ENCODE measurements at regions not wholly inside any gene's neighbourhood (a gene's known extent, or its start where the extent isn't known, plus 50 kb on each side); places are given as distances from the start of the nearest gene placed in this dataset.
A peak's percentile ranks its signal among the peaks of the same experiment; 100 is the strongest.
"Not testable (repeated sequence)": the region's sequence is repeated elsewhere in the genome, so short reads cannot be mapped to it uniquely, and the experiment has no call there.

DNA sequence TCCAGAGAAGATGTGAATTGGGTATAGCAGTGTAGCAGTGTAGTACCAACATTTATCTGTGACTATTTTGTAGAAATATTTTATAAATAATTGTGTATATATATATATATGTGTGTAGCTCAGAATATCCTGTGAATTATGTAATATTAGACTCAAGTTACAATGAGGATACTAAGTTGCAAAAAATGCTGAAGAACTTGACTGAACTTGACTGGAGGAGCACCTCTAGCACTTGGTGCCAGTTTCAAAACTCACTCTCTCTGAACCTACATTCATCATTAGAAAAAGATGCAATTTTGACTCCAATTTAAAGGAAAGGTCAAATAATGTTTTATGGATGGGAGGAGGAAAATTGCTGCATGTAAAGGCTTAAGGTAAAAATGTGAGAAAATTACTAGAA lies 285.7 kb upstream of the LMO3 start:
- DNase-seq (ENCODE audit: low read depth in 4 of 4, low spot score in 3 of 4), result no peak

DNA sequence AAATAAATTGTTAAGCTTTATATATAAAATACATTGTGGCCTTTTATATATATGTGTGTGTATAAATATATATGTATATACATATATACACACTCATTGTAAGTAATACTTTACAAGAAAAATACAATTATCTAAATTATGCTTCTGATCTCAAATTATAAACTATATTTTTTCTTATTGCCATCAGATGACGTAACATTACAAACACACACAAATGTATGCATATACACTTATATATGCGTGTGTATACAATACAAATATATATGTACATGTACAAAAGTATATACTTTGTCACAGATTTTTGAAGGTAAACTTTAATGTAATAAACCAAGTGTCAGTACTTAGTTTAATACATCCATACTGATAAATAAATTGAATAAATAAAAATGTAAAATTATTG lies 278.9 kb upstream of the LMO3 start:
- no peak for DNase-seq (ENCODE audit: low read depth in 4 of 4, low spot score in 3 of 4)

DNA sequence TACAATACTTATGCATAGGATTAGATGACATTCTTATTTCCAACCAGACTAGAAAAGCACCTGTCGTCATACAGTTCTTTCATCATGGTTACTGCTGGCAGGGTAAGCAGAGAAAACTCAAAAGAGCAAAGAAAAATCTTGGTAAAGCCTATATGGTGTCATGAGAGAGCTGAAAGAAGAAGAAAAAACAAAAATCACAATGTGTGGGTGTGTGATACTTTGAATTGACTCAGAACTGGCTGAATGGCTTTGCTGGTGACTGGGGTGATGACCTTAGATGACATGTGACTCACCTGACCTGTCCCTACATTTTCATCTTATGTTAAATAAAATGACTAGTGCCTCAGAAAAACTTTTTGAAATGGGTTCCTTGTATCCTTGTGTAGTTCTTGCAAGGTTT lies 278.1 kb upstream of the LMO3 start:
- DNase-seq (ENCODE audit: low read depth in 4 of 4, low spot score in 3 of 4), result no peak

DNA sequence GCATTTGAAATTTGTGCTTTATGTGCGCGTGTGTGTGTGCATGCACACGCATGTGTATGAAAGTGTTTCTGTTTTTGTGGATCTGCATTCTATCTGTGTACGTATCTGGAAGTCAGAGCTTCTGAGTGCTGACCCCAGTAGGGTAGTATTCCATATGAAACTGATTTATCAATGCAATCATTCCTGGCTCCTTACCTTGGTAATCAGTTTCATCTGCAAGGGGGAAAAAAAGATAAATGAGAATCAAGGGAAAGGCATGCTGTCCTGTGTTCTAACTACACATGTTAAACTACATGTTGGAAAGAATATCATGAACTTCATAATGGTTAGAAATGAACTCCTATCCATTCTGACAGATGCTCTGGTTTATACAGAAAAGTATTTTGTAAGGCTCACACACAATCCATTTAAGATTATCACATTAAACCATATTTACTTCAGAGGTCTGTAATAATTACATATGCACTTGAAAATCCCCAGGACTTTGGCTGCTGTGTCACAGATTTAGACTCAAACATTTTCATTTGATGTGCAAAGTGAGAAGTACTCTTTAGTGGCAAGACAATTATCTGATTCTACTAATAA lies 276.1 kb upstream of the LMO3 start:
- no peak for DNase-seq (ENCODE audit: low read depth in 4 of 4, low spot score in 3 of 4)

DNA sequence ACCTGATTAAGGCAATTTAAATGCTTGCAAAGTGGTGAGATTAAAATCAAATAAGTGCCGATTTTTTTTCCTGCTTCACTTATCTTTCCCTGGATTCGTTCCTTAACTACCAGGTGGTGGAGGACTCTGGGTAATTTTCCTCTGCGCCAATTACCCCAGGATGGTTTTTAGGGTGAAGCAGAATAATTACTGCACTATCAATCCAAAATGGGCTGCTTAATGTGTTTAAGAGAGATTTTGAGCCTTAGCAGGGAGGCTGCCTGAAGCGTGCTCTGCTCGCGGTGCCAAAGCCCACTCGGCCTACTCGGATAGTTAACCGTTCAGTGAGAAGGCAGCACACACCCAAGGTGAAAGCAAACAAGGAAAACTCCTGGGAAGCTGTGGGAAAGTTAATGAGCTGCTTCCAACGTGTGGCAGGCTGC lies 274.9 kb upstream of the LMO3 start:
- DNase-seq (ENCODE audit: low read depth in 4 of 4, low spot score in 3 of 4), result peak in 1 of 4 donors; percentile 19

DNA sequence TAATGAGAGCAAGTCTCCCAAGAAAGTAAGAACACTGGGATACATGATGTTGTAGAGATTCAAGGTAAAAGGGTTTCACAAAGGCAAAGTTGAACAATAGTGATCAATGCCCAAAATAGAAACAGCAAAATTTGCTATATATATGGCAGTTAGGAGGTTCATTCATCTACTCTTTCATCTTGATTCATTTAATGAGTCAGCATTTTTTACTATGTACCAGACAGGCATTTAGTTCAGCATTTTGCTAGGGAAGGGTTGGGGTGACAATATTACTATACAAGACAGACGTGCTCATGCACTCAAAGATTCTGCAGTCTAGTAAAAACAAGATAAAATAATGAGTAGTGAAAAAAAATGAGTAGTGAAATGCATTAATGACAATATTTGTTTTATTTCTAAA lies 264.9 kb upstream of the LMO3 start:
- no peak for DNase-seq (ENCODE audit: low read depth in 4 of 4, low spot score in 3 of 4)

DNA sequence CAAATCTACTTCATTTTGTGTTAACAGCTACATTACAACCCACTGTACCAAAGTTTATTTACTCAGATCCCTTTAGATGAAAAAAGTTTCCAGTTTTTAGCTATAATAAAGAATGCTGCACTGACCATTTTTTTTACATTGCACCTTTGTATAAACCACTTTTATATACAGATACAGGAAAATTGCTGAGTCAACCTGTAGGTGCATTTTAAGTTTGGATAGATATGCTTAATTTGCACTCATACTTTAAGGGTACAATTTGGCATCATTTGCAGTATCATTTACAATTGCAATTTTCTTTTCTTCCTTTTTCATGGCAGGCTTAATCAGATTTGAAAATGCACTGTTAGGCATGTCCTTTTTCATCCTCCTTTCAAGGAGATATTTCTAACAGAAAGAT lies 257.8 kb upstream of the LMO3 start:
- no peak for DNase-seq (ENCODE audit: low read depth in 4 of 4, low spot score in 3 of 4)

DNA sequence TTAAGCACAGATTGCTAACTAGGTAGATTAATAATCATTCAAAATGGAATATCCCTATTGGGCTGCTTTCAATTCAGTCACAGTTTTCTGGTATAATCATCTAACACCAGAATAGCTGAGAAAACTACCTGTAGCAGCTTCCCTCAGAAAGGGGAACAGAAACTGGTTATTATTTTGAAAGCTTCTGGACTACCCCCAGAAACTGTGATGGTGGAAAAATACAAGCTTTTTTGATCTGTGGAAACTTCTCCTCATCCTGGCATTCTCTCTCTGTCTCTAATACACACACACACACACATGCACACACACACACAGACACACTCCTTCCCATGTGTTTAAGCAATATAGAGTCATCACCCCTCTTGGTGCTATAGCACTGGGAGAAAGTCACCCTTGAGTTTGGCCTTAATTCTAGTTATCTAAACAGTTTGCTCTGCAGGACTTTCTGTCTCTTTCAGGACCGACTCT lies 251.5 kb upstream of the LMO3 start:
- DNase-seq (ENCODE audit: low read depth in 4 of 4, low spot score in 3 of 4), result no peak

DNA sequence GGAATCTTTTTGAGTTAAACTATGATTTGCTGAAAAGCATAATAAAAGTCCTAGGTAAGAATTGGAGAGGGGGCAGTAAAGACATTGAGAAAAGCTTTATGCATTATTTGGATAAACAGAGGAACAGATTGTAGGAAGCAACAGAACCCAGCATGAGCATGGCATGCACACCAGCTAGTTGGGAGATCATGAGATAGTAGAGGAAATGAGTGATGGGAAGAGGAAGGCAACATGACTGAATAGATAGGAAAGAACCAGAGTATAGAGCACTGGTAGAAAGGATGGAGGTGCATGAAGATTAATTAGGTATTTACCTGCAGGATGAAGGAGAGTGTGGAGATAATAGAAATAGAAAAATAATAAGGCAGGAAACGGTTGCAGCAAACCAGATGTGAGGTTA lies 248.5 kb upstream of the LMO3 start:
- no peak for DNase-seq (ENCODE audit: low read depth in 4 of 4, low spot score in 3 of 4)

DNA sequence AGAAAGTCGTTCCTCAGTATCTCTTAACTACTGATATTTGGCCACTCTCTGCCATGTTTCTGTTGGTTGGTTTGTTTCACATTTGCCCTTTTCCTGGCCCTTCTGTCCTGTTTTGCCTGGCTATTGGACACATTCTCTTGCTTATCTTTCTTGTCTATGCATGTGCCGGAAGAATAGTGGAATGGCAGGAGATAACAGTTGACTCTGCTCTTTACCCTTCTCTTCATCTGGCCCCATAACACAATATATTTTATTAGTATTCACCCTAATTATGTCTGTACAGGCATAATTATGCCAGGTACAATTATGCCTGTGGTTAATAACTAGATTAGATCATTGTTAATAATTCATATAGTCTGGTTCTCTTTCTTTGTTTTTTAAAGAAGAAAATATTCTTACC lies 243.5 kb upstream of the LMO3 start:
- no peak for DNase-seq (ENCODE audit: low read depth in 4 of 4, low spot score in 3 of 4)

DNA sequence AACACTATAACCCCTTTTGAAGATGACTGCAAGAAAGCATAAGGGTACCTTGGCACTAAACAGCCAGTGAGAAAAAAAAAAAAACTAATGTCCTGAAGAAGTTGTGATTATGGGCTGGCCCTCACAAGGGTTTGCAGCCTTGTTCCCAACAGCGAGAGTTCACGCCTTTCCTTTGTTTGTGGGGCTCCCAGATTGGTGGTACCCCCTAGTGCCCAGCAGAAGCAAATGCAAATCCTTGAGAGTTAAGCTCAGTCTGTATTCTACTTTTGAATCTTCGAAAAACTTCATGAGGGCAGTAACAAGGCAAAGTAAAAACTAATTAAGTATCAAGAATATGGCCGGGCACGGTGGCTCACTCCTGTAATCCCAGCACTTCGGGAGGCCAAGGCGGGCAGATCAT lies 238.9 kb upstream of the LMO3 start:
- DNase-seq (ENCODE audit: low read depth in 4 of 4, low spot score in 3 of 4), result no peak

DNA sequence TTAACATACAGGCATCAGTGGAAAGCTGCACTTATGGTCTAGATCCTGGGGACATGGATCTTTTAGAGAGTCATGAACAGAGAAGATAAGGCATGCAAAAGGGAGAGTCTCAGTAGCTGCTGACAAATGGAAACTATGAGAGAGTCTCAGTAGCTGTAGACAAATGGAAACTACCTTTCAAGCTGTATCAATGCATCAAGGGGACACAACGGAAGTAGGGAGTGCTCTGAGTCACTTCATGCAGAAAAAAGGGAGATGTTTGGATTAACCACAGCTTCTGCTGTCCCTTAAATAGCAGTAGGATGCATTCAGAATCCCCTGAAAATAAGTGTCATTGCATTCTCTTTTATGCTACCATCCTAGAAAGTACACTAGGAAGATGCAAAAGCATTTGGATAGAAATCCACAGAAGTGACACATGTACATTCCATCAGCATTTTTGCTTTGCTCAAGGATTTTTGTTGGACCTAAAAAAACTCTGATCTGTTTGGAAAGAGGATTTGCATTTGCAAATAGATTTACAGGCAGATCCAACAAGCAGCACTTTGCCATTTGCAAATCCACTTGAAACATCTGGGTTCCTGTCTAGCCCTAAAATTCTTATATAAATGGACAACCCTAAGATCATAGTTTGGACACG lies 227.5 kb upstream of the LMO3 start:
- DNase-seq (ENCODE audit: low read depth in 4 of 4, low spot score in 3 of 4), result no peak

DNA sequence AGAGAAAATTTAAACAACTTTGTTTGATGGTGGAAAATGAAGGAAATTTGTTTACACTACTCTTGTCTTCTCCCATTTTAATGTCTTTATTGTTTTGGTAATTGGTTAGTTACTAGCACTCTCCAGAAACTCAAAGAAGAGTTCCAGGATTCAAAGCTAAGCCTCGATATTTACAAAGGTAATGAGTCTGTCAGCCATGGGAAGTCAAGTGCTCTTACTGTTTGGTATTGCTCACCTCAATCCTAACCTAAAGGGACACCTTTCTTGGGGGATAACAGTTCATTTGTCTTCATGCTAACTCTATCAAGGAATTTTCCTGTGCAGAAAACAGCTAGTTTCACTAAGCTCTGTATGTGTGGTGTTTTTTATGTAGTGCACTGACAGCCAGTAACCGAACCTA lies 222.9 kb upstream of the LMO3 start:
- DNase-seq (ENCODE audit: low read depth in 4 of 4, low spot score in 3 of 4), result no peak

DNA sequence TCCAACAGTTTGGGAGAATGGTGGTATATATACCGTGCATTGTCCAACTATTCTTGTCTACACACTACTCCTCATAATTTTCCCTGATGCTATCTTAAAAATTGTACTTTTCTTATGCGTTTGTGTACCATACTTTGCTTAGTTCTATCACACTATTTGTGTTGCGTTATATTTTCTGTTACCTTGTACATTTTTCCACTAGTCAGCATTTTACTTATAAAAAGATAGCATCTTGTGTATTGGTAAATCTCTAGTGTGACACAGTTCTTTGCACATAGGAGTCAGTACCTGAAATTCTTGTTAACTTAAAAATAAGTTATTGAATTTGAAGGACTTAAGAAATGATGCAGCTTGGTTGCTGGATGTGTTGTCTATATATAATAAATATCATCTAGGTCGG lies 201.8 kb upstream of the LMO3 start:
- DNase-seq (ENCODE audit: low read depth in 4 of 4, low spot score in 3 of 4), result no peak

DNA sequence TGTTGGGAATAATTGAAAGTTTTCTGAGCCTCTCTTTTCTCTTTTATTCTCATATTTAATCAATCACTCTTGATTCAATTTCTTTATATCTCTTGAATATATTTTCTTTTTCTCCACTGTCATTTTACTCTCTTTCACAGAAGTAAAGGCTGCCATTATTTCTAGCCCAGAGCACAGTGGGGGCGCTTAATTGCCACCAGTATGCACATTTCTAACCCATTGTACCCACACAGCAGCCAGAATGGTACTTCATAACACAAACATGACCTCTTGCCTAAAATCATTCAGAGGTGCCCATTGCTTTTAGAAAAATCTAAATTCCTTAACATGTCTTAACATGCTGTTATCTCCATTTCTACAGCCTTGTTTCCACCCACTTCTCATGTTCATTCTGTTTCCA lies 190.2 kb upstream of the LMO3 start:
- no peak for DNase-seq (ENCODE audit: low read depth in 4 of 4, low spot score in 3 of 4)

DNA sequence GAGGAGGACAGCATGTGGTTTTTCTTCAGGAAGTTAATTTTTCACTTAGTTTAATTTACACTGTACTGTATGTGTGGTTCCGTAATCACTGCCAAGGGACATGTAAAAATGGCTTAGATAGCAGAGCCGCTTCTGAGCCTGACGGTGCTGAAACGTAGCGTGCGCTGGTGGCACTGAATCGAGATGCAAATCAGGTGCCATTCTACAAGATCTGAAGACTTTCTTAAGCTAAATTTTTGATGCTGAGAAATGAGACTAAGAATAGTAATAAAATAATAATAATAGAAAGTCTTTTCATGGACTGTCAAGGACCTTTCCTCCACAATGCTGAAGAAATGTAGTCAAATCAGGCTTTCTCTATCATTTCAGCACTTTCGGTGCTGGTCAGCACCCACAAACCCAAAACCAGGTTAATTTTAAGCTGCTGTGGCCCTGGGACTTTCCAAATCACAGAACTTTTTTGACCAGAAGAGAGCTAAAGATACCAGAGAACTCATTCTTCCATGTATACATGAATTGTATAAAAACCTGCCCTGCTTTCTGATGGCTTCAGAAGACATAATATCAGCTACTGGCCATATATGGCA lies 183.3 kb upstream of the LMO3 start:
- DNase-seq (ENCODE audit: low read depth in 4 of 4, low spot score in 3 of 4), result no peak

DNA sequence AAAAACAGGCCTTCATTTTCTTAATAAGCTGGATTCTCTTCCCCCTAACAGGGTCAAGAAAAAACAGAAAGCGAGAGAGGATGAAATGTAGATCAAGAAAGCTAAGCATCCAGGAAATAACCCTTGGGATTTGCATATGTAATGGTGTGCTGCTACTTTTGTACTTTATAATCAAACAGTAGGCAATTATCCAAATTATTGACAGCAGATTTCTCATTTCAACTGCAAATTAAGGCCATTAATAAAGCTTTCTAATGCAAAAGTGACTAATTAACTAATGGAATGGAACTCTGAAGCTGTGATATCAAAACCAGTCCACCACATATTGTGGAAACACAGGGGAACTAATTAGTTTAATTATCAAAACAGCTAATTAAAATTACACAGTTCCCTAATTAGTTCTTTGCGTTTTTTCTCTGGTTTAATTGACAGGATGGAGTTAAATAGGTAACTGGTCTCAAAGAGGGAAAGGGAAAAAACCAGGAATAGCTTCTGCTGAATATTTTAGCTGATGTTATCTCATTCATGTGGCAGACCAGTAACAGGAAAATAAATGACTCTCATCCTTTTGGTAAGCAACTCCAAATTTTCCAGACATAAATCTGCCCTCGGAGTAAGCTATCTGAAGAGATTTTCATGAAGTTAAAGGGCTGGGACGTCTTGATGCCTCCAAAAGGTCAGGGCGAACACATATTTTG lies 182.7 kb upstream of the LMO3 start:
- no peak for DNase-seq (ENCODE audit: low read depth in 4 of 4, low spot score in 3 of 4)

DNA sequence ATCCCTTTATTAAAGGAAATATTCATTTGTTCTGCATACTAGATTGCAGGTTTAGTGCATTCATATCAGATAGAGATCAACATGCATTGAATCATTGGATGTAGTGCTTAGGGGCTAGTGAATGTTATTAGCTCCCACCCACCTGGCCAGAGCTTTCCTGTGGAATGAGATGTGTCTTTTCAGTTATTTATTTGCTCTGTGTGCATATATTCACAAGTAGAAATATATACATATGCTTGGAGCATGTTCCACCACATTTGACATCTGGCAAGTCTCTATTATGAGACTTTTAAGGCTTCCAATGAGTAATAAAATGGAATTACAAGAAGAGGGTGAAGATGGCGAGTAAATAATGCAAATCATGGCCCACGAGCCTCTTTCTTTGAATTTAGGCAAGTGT lies 180.0 kb upstream of the LMO3 start:
- no peak for DNase-seq (ENCODE audit: low read depth in 4 of 4, low spot score in 3 of 4)

DNA sequence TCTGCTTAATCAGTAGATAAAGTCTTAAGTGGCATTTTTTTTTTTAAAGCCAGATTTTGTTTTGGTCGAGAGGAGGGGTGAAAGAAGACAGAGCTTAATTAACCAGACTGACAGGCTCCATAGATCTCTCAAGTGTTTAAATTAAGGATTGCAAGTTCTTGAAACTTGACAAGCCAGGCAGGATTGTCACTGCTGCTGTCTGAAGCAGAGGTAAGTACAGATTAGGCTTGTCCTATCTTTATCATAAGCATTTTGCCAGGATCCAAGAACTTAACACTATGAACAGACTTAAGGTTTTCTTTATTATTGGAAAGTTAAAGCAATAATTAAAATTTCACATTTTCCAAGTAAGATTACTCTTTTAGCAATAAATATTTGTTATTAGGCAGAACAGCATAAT lies 179.6 kb upstream of the LMO3 start:
- DNase-seq (ENCODE audit: low read depth in 4 of 4, low spot score in 3 of 4), result no peak

DNA sequence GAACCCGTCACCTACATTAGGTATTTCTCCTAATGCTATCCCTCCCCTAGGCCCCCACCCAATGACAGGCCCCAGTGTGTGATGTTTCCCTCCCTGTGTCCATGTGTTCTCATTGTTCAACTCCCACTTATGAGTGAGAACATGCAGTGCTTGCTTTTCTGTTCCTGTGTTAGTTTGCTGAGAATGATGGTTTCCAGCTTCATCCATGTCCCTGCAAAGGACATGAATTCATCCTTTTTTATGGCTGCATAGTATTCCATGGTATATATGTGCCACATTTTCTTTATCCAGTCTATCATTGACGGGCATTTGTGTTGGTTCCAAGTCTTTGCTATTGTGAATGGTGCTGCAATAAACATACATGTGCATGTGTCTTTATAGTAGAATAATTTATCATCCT lies 163.2 kb upstream of the LMO3 start:
- not testable (repeated sequence) for DNase-seq (ENCODE audit: low read depth in 4 of 4, low spot score in 3 of 4)

DNA sequence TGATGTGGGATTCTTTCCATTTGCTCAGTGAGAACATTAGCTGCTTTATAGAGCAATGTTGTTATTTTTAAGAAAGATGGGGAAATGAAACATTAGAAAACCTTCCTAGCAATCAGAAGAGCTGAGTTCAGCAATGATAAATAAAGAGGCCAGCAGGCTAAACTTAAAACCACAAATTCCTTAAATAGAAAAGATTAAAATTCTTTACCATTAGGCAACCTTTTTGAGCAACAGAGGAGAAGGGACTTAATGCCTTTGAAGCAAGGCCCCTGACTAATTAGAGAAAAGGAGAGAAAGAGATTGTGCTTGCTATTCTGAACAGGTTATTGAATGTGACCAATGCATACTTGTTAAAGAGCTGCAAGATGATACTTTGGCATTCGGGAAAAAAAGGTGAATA lies 160.8 kb upstream of the LMO3 start:
- DNase-seq (ENCODE audit: low read depth in 4 of 4, low spot score in 3 of 4), result no peak

DNA sequence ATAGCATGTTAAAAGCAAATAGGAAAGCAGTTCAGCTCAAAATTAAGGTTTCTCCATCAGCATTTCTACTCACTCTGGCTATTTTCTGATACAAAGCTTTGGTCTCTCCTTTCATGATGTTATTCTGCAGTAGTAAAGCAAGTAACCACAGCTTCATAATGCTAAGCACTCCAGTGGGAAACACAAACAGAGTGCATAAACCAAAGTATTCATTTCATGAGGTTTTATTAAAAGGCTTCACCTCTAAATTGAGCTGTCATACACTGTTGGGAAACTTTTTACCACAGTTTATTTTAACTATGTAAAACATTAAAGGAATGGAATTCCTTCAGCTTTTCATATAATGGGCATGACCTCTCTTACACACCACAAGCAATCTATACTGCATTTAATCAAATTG lies 157.9 kb upstream of the LMO3 start:
- DNase-seq (ENCODE audit: low read depth in 4 of 4, low spot score in 3 of 4), result no peak
